GM12865 (cell line): ENCODE measurements at regions not wholly inside any gene's neighbourhood (a gene's known extent, or its start where the extent isn't known, plus 50 kb on each side); places are given as distances from the start of the nearest gene placed in this dataset.
"Not testable (repeated sequence)": the region's sequence is repeated elsewhere in the genome, so short reads cannot be mapped to it uniquely, and the experiment has no call there.

Experiments
- DNase-seq: peaks from one replicate; pipeline ENCODE4 v3.0.0; 2010; ENCODE audit warnings: low read depth
- H3K4me3 ChIP-seq: 2 replicates; pipeline ENCODE4 v1.5.1; 2011; ENCODE audit warnings: mild to moderate bottlenecking, low read depth, low read length, control low read depth
- CTCF ChIP-seq: IDR thresholded peaks from 2 replicates; pipeline ENCODE4 v1.5.1; 2011; ENCODE audit warnings: low read length, control low read depth, low read depth, inconsistent platforms; ENCODE audit not compliant: insufficient read depth; ENCODE audit errors: missing control alignments

GRCh38 chr10:84715911-84716310 is 387.5 kb downstream of the CCSER2 start:
- DNase-seq = peak; percentile 48
- TF ChIP-seq CTCF = peak; percentile 86
- no peak overlapping the region for H3K4me3 ChIP-seq

GRCh38 chr10:84718877-84719616 is 390.7 kb downstream of the CCSER2 start:
- no peak for DNase-seq
- TF ChIP-seq CTCF = no peak
- no peak overlapping the region for H3K4me3 ChIP-seq

GRCh38 chr10:84719687-84720086 is 391.3 kb downstream of the CCSER2 start:
- H3K4me3 ChIP-seq = no peak overlapping the region
- TF ChIP-seq CTCF = no peak
- no peak for DNase-seq

GRCh38 chr10:84727398-84727797 is 399.0 kb downstream of the CCSER2 start:
- no peak for DNase-seq
- no peak overlapping the region for H3K4me3 ChIP-seq
- TF ChIP-seq CTCF = no peak

- not testable (repeated sequence) for H3K4me3 ChIP-seq, DNase-seq
These were observed 410.7 kb downstream of the CCSER2 start for GRCh38 chr10:84739126-84739525.

GRCh38 chr10:84739641-84740040 is 411.3 kb downstream of the CCSER2 start:
- no peak overlapping the region for H3K4me3 ChIP-seq
- no peak for TF ChIP-seq CTCF
- DNase-seq = no peak

- peak; percentile 6 for DNase-seq
- H3K4me3 ChIP-seq = no peak overlapping the region
- TF ChIP-seq CTCF = peak; percentile 28
These were observed 415.1 kb downstream of the CCSER2 start for GRCh38 chr10:84743483-84743882.
